Keratinocyte (primary cell): ENCODE measurements at regions not wholly inside any gene's neighbourhood (a gene's known extent, or its start where the extent isn't known, plus 50 kb on each side); places are given as distances from the start of the nearest gene placed in this dataset.

Source experiments
- CTCF ChIP-seq, 3 experiments: IDR thresholded peaks in 1 of 3; conservative IDR thresholded peaks in 1 of 3; optimal IDR thresholded peaks in 1 of 3; 2 replicates in 2 of 3; 3 replicates in 1 of 3; pipeline versions ENCODE3 to v1.5.1; 2011; ENCODE audit warnings: low read length in 3 of 3, mild to moderate bottlenecking in 3 of 3, moderate library complexity in 2 of 3, control low read depth in 1 of 3, inconsistent platforms in 1 of 3; ENCODE audit not compliant: insufficient read depth in 2 of 3; ENCODE audit errors: extremely low read depth in 1 of 3
- EZH2 ChIP-seq: IDR thresholded peaks from one replicate; pipeline ENCODE4 v1.6.1; 2012; ENCODE audit warnings: inconsistent platforms, mild to moderate bottlenecking, low read length, moderate library complexity

DNA sequence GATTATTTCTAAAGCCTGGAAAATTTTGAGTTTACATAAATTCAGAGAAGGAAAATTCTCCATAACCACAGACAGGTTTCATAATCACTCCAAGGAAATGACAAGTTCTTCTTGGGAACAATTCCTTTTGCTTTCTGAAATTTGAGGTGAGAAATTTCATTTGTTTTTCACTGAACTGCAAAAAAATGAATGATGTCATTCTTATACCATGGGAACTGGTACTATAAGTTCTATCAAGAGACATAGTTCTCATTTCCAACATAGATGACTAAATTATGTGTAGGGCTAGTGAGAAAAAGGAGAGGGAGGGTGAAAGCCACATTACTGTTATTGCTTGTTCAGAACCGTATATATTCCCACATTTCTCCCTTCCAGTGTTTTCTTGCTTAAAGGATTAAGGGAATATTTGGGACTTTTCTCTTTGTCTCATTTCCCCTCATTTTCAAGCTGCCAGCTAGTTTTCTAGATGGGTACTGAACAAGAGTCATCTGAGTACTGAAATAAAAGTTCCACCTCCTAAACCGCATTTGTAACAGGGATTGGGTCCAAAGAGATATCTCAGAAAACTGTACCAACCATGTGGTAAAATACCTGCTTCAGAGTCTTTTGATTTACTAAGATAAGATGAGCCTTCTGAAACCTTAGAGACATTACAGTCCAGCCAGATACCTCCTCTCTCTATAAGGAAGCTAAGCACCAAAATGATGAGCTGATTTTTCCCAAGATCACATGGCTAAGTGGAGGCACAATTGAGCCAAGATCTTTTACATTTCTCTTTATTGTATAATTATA is 144.3 kb upstream of the PRDM1 start:
- TF ChIP-seq CTCF (optimal IDR thresholded peaks at IDR 0.05 in 1 of 3, IDR thresholded peaks at IDR 0.05 in 1 of 3, conservative IDR thresholded peaks at IDR 0.05 in 1 of 3; ENCODE audit: extremely low read depth in 1 of 3, insufficient read depth in 2 of 3, low read length in 3 of 3) (no peak), EZH2 (no peak)
